ENCODE measurements at regions not wholly inside any gene's neighbourhood (a gene's known extent, or its start where the extent isn't known, plus 50 kb on each side); places are given as distances from the start of the nearest gene placed in this dataset.

DNA sequence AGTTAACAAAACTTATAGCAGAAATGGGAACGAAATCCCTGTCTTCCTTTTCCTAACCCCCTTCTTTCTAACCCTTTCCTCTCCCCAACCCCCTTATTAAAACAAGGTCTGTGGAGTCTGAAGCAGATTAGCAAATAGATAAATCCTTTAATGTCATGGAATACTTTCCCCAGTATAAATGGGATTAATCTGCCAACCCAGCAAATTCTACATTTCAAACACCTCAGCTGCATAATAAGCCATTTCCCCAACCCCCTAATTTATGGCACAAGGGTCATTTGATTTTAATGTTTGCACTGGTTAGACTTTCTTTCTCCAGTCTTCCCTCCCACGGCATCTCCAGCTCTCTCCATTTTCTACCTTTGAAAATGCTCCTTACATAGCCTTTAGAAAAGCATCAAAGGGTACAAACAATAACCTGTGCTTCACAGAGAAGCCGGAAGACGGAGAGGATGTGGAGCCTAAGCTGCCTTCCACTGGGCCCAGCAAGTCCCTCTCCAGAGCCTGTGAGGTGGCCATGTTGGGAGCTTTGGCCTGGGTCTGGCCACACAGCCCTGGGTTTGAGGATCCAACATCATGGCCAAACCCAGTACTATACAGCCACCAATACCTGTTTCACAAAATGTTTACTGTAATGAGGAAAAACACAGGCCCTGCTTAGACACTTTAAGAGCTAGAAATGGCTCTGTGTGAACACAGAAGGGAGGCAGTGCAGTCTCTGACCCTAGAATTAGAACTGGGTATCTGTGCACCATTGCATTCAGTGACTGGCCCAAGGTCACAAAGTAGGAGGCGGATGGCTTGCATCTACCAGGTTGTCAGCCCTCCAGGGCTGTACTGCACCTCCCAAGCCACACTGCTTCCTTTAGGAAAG, 56.9 kb upstream of the SPRY1 start:
- DNase-seq = no peak

DNA sequence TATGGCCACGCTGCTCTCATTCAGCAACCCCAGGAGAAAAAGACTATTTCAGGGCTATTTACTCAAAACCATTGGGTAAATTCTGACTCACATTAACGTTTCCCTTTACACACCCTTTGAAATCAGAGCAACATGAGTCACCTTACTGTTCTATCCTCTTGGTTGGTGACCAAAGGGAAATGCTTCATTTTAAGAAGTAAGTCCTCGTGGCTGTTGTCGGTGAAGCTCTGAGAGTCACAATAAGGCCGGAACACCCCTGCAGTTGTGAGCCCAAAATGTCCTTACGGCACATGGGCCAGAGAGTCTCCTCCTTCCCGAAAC, 56.3 kb upstream of the SPRY1 start:
- no peak for DNase-seq

DNA sequence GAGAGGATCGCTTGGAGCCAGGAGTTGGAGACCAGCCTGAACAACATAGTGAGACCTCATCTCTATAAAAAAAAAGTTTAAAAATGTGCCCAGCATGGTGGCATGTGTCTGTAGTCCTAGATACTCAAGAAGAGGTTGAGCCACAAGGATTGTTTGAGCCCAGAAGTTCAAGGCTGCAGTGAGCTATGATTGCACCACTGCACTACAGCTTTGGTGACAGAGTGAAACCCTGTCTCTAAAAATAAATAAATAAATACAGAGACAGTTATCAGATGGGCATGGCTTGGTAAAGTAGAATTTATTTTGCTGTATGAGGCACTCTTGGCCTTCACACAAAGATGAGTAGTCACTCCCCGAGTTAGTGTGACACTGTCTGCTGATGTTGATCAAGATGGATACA, 54.1 kb upstream of the SPRY1 start:
- DNase-seq = no peak

DNA sequence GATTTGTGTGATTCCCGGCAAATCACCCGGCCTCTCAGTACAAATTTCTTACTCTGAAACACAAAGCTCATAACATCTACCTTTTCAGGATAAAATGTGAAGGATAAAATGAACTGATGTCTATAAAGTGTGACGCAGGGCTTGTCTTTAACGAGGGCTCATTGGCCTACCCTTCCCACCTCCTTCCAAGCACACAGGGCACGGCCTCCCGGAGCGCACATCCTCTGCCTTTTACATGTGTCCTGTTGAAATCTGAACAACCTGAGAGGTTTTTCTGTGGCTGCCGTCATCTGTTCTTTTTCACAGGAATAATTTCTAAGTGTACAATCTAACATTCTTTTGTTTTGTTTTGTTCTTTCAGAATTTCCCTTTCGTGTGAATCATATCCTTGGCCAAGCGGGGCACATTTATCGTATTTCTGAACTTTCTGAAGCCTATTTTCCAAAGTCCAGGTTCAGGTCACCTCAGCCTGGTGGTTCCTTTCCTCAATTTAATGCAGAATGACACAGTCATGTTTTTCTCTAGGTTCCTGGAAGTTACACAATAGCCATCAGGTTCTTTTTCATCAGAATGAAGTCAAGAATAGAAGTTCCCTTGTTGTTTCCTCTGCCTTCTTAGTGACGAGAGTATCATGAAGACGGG, 53.1 kb upstream of the SPRY1 start:
- no peak for DNase-seq

DNA sequence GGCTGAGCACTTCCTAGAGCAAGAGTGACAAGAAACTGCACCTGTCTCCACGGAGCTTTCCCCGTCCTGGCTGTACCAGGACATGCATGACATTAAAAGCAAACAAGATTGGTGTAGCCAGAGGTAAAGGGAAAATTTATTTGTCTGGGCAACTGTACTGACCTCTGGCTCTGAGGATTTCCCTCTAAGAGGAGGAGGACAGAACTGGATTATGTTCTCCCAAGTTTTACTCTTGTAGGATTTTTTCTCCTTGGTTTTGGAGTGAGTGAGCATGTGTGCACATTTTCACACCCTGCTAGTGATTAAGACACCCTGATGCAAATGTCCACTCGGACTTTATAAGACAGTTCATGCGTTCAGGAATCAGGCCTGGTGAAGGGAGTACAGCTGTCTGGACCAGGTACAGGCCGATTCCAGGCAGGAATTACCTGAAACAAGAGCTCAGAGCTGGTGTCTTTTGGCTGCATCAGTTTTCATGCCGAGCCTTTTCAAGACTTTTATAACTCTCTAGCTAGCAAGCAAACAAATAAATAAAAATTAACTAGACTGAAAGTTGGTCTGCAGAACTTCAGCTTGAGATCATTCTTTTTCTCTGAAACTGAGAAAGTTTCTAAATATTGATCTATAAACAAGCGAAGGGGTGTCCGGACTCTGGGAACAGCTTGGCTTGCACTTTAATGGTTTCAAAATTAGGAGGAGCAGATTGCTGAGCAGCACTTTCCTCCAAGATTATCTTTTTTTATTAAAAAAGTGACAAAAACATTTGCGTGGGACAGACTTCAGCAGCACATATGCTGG, 51.3 kb upstream of the SPRY1 start:
- DNase-seq = no peak

DNA sequence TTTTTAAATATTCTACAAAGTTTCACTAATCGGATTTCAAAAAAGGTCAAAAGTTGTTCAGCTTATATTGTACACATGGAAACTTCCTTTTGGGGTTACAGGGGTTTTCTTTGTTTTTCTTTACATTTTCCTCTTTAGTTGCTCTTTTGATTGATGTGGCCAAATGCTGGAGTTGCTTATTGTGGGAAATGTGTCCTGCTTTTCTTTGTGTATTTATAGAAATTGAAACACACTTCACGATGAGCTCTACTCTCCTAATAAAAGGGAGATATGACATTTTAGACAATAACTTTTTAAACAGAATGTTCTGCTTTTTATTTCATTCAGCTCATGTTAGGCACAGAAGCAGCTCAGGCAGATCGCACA, 50.7 kb upstream of the SPRY1 start:
- no peak for DNase-seq

DNA sequence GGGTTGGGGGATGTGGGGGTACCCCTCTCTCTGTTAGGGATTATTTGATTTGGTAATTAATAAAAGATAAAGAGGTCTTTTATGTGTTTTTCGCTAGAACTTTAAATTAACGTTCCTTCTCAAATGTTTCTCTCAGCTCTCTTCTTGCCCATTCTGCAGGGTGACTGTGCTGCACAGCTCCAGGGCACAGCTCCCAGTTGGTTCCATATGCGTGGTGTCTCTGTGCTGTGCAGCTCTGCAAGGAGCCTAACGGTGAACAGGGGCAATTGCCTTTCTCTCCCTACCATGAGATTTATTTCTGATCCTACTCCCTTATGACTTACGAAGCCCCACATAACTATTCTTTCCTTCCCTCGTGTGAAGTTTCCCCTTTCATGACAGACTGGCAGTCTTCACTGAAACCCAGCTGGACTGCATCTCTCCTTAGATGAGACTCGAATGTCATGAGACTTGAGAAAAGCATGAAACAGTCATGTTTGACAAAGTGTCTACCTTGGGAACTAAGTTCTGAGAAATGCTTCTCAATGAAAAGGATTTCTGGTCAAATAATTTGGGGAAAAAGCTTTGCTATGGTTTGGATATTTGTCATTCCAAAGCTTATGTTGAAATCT, 50.2 kb upstream of the SPRY1 start:
- no peak for DNase-seq

Measured in islet precursor cell (in vitro differentiated cells).